Stimulated activated CD8-positive, alpha-beta memory T cell treated with anti-CD3 and anti-CD28 coated beads, Interleukin-4, amount 100 ng/mL, for 4 hours (primary cell): ENCODE measurements at regions not wholly inside any gene's neighbourhood (a gene's known extent, or its start where the extent isn't known, plus 50 kb on each side); places are given as distances from the start of the nearest gene placed in this dataset.

Experiments used
- DNase-seq, 2 donors: peaks; one replicate each; pipeline ENCODE4 v3.0.0-alpha.2; 2020; ENCODE audit warnings: low read depth in 2 of 2, low spot score in 1 of 2

DNA sequence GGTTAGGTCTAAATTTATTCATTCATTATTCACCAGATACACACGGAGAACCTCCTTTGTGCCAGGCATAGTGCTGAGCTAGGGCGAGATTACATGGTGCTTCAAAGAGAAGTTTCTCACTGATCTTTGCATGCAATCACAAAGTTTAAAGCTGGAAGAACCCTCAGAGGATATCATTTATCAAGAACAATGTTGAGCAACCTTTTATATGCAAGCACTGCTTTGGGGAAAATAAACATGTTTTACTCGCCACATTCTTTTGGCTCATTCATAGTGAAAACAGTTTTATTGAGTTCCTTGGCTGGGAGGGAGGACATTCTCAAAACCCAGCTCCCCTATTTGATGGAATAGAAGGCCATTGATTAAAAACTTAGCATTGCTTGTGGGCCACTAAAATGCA, 49.8 kb upstream of the XYLT1 start:
- DNase-seq = no peak
